Endothelial cell (in vitro differentiated cells): ENCODE measurements at regions not wholly inside any gene's neighbourhood (a gene's known extent, or its start where the extent isn't known, plus 50 kb on each side); places are given as distances from the start of the nearest gene placed in this dataset.

Source experiments
- DNase-seq: peaks from one replicate; pipeline ENCODE4 v3.0.0; 2021; ENCODE audit warnings: low spot score
- H3K27ac Mint-ChIP-seq: one replicate; pipeline ENCODE4 v1.8.0; 2021; ENCODE audit warnings: mixed read lengths, inconsistent platforms; ENCODE audit not compliant: unreplicated experiment
- H3K27me3 Mint-ChIP-seq: one replicate; pipeline ENCODE4 v1.8.0; 2021; ENCODE audit warnings: mild to moderate bottlenecking, moderate library complexity, mixed read lengths, inconsistent platforms; ENCODE audit not compliant: unreplicated experiment
- H3K36me3 Mint-ChIP-seq: one replicate; pipeline ENCODE4 v1.8.0; 2021; ENCODE audit warnings: mild to moderate bottlenecking, low read depth, mixed read lengths, inconsistent platforms; ENCODE audit not compliant: unreplicated experiment
- H3K4me1 Mint-ChIP-seq: one replicate; pipeline ENCODE4 v1.8.0; 2021; ENCODE audit warnings: mild to moderate bottlenecking, mixed read lengths, inconsistent platforms; ENCODE audit not compliant: unreplicated experiment
- H3K4me3 Mint-ChIP-seq: one replicate; pipeline ENCODE4 v1.8.0; 2021; ENCODE audit warnings: mild to moderate bottlenecking, mixed read lengths, inconsistent platforms; ENCODE audit not compliant: unreplicated experiment
- H3K9me3 Mint-ChIP-seq: one replicate; pipeline ENCODE4 v1.8.0; 2021; ENCODE audit warnings: mixed read lengths, inconsistent platforms; ENCODE audit not compliant: unreplicated experiment
- TF ChIP-seq, protein P1 (sequence below): fragments of 200-600 bp; sonication (generic); IDR thresholded peaks from one replicate; pipeline ENCODE4 v1.5.0; 2021; ENCODE audit warnings: antibody characterized with exemption; ENCODE audit not compliant: unreplicated experiment

DNA sequence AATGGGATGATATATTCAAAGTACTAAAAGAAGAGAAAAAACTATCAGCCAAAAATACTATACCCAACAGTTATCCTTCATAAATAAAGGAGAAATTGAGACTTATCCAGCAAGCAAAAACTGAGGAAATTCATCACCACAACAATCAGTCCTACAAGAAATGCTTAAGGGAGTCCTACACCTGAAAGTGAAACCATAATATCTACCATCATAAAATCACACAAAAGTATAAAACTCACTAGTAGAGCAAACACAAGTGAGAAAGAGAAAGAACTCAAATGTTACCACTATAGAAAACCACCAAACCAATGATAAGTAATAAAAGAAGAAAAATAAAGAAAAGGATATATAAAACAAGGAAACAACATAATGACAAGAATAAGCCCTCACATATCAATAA, 103.6 kb upstream of the NEO1 start:
- no peak for DNase-seq
- peaks cover 9% of the 10 kb centered on the region for H3K4me1 Mint-ChIP-seq
- TF ChIP-seq, protein P1, sequence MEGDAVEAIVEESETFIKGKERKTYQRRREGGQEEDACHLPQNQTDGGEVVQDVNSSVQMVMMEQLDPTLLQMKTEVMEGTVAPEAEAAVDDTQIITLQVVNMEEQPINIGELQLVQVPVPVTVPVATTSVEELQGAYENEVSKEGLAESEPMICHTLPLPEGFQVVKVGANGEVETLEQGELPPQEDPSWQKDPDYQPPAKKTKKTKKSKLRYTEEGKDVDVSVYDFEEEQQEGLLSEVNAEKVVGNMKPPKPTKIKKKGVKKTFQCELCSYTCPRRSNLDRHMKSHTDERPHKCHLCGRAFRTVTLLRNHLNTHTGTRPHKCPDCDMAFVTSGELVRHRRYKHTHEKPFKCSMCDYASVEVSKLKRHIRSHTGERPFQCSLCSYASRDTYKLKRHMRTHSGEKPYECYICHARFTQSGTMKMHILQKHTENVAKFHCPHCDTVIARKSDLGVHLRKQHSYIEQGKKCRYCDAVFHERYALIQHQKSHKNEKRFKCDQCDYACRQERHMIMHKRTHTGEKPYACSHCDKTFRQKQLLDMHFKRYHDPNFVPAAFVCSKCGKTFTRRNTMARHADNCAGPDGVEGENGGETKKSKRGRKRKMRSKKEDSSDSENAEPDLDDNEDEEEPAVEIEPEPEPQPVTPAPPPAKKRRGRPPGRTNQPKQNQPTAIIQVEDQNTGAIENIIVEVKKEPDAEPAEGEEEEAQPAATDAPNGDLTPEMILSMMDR = no peak
- H3K9me3 Mint-ChIP-seq = no peaks in the 10 kb centered on the region
- H3K27me3 Mint-ChIP-seq = peaks cover 2% of the 10 kb centered on the region
- no peak overlapping the region for H3K4me3 Mint-ChIP-seq
- H3K36me3 Mint-ChIP-seq = no peaks in the 10 kb centered on the region
- H3K27ac Mint-ChIP-seq = no peak overlapping the region

DNA sequence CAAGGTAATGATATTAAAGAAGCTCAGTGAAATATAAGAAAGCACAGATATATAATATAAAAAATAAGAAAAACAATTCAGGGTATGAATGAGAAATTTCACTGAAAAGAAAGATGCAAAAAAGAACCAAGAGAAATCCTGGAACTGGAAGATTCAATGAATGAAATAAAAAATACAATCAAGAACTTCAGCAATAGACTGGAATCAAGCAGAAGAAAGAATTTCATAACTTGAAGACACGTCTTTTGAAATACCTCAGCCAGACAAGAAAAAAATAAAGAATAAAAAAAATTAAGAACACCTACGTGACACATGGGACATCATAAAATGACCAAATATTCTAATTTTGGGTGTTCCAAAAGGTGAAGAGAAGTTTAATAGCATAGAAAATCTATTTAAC, 104.6 kb upstream of the NEO1 start:
- peaks cover 9% of the 10 kb centered on the region for H3K4me1 Mint-ChIP-seq
- TF ChIP-seq, protein P1 = no peak
- H3K27me3 Mint-ChIP-seq = peaks cover 2% of the 10 kb centered on the region
- DNase-seq = no peak
- H3K9me3 Mint-ChIP-seq = no peaks in the 10 kb centered on the region
- no peak overlapping the region for H3K4me3 Mint-ChIP-seq
- H3K27ac Mint-ChIP-seq = no peak overlapping the region
- no peaks in the 10 kb centered on the region for H3K36me3 Mint-ChIP-seq

- TF ChIP-seq, protein P1 = no peak
- H3K27me3 Mint-ChIP-seq = peaks cover 2% of the 10 kb centered on the region
- H3K9me3 Mint-ChIP-seq = no peaks in the 10 kb centered on the region
- no peaks in the 10 kb centered on the region for H3K36me3 Mint-ChIP-seq
- DNase-seq = no peak
- H3K27ac Mint-ChIP-seq = no peak overlapping the region
- no peak overlapping the region for H3K4me3 Mint-ChIP-seq
- H3K4me1 Mint-ChIP-seq = peaks cover 9% of the 10 kb centered on the region
These were observed 107.7 kb upstream of the NEO1 start for GRCh38 chr15:72944565-72944964.

- H3K4me3 Mint-ChIP-seq = no peak overlapping the region
- peaks cover 3% of the 10 kb centered on the region for H3K27me3 Mint-ChIP-seq
- TF ChIP-seq, protein P1 = no peak
- H3K4me1 Mint-ChIP-seq = peaks cover 6% of the 10 kb centered on the region
- no peak overlapping the region for H3K27ac Mint-ChIP-seq
- no peak for DNase-seq
- no peaks in the 10 kb centered on the region for H3K9me3 Mint-ChIP-seq
- no peaks in the 10 kb centered on the region for H3K36me3 Mint-ChIP-seq
These were observed 112.0 kb upstream of the NEO1 start for GRCh38 chr15:72940229-72940622.

DNA sequence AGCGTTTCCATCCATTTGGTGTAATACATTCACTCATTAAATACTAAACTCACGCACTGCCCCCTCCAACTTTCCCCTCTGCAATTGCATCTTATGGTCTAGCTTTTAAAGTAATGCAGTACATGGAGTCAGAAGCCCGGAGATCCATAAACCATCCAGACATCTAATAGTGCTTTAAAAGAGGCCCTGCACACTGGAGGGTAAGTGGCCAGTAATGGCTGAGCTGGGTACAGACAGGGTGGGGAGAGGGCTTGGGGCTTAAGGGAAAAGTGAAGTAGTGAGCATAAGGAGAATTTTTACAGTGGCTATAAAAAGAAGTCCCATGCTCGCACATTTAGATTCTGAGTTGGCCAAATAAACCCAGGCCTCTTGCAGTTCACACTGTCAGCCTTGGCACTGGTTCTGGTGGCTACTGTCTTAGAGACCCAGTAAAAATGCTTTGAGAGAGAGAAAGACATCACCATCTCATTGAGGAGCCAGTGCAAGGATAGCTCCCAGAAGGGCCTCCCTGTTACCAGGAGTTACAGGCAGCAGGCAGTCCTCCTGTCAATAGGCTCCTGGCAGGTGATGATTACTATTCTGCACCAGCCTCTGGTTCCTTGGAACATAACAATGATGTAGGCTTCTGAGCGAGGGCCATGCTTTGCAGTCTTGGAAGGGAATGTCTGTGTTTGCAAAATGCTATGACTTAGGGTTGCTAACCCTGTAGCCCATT, 112.6 kb upstream of the NEO1 start:
- no peak for DNase-seq
- H3K4me1 Mint-ChIP-seq = no peaks in the 10 kb centered on the region
- no peak overlapping the region for H3K27ac Mint-ChIP-seq
- peaks cover 3% of the 10 kb centered on the region for H3K27me3 Mint-ChIP-seq
- TF ChIP-seq, protein P1 = no peak
- H3K4me3 Mint-ChIP-seq = no peak overlapping the region
- H3K36me3 Mint-ChIP-seq = no peaks in the 10 kb centered on the region
- H3K9me3 Mint-ChIP-seq = no peaks in the 10 kb centered on the region
